K562 (cell line): ENCODE measurements at regions not wholly inside any gene's neighbourhood (a gene's known extent, or its start where the extent isn't known, plus 50 kb on each side); places are given as distances from the start of the nearest gene placed in this dataset.

Source experiments
- CREB1 ChIP-seq, 2 experiments: sonication (generic) in 1 of 2; formaldehyde crosslinking in 1 of 2; IDR thresholded peaks; 2 replicates each; pipeline versions ENCODE4 v1.6.1 to v1.8.0; 2012 to 2022; ENCODE audit warnings: inconsistent platforms in 1 of 2, mild to moderate bottlenecking in 1 of 2, missing genetic modification reagents in 1 of 2, moderate library complexity in 1 of 2
- EP300 ChIP-seq: IDR thresholded peaks from 2 replicates; pipeline ENCODE4 v1.6.1; 2012; ENCODE audit warnings: low read length, improper control_type of control experiment
- FOXA3 ChIP-seq, 2 experiments: fragments of 450-650 bp in 1 of 2; sonication (generic) in 1 of 2; formaldehyde crosslinking; IDR thresholded peaks in 1 of 2; conservative IDR thresholded peaks in 1 of 2; 2 replicates each; pipeline versions ENCODE4 v1.4.0 to v1.8.0; 2020 to 2022; ENCODE audit warnings: mild to moderate bottlenecking in 2 of 2, missing genetic modification reagents in 1 of 2
- HCFC1 ChIP-seq: IDR thresholded peaks from 2 replicates; pipeline ENCODE4 v1.6.1; 2012; ENCODE audit warnings: low read depth, low read length, improper control_type of control experiment
- HDAC6 ChIP-seq: IDR thresholded peaks from 2 replicates; pipeline ENCODE4 v1.6.1; 2012; ENCODE audit warnings: low read depth, mild to moderate bottlenecking, control low read depth, inconsistent platforms, low read length, moderate library complexity
- MEIS2 ChIP-seq: fragments of 450-650 bp; IDR thresholded peaks from 2 replicates; pipeline ENCODE4 v1.6.1; 2014; ENCODE audit warnings: mild to moderate bottlenecking; ENCODE audit not compliant: partially characterized antibody
- POLR2A ChIP-seq: fragments of 450-650 bp; conservative IDR thresholded peaks from 2 replicates; pipeline ENCODE4 v1.6.1; 2016
- TEAD4 ChIP-seq, 2 experiments: sonication (generic) in 1 of 2; formaldehyde crosslinking in 1 of 2; IDR thresholded peaks; 2 replicates each; pipeline versions ENCODE4 v1.6.1 to v1.8.0; 2012 to 2022; ENCODE audit warnings: borderline replicate concordance in 1 of 2, inconsistent platforms in 1 of 2, low read length in 1 of 2, mild to moderate bottlenecking in 1 of 2, missing genetic modification reagents in 1 of 2
- YY1 ChIP-seq, 3 experiments: IDR thresholded peaks; 2 replicates each; pipeline ENCODE4 v1.6.1; 2011; ENCODE audit warnings: low read length in 2 of 3, mild to moderate bottlenecking in 2 of 3, moderate library complexity in 2 of 3, borderline replicate concordance in 1 of 3, control low read depth in 1 of 3, low read depth in 1 of 3; ENCODE audit not compliant: insufficient read depth in 3 of 3, insufficient replicate concordance in 2 of 3, control insufficient read depth in 1 of 3, insufficient read length in 1 of 3; ENCODE audit errors: extremely low read depth in 1 of 3
- ZNF239 ChIP-seq: fragments of 250-450 bp; sonication (Bioruptor Pico); IDR thresholded peaks from 2 replicates; pipeline ENCODE4 v1.4.0; 2020; ENCODE audit warnings: mild to moderate bottlenecking
- TF ChIP-seq, protein P1 (sequence below): fragments of 450-650 bp; conservative IDR thresholded peaks from 2 replicates; pipeline ENCODE4 v1.6.1; 2016; ENCODE audit warnings: missing genetic modification characterization, low read depth, mild to moderate bottlenecking, control low read depth, missing compliant biosample characterization
- TF ChIP-seq, protein P2 (sequence below): fragments of 150-350 bp; conservative IDR thresholded peaks from 2 replicates; pipeline ENCODE4 v1.6.1; 2014; ENCODE audit warnings: low read length
- TF ChIP-seq, protein P3 (sequence below), 3 experiments: IDR thresholded peaks in 2 of 3; conservative IDR thresholded peaks in 1 of 3; 2 replicates each; pipeline ENCODE4 v1.5.1; 2011 to 2012; ENCODE audit warnings: low read length in 3 of 3, mild to moderate bottlenecking in 3 of 3, control low read depth in 2 of 3, improper control_type of control experiment in 1 of 3, inconsistent platforms in 1 of 3, low read depth in 1 of 3, mixed read lengths in 1 of 3, moderate library complexity in 1 of 3; ENCODE audit not compliant: insufficient read depth in 2 of 3

DNA sequence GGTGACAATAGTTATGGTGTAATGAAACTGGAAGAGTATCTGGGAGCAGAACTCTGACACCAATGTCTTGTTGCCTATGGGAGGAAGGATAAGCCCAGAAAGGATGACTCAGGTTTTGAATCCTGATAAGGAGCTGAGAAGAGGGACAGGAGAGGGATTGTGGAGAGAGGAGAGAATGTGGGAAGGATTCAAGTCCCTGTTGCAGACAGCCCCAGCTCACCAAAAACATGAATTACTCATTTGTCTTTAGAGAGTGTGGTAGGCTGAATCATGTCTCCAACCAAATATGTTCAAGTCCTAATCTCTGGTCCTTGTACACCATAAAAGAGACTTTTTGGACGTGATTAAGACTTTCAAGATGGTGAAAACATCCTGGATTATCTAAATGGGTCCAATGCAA lies 206.9 kb upstream of the PHYHIPL start:
- TF ChIP-seq ZNF239 (CRISPR knock-in tag): no peak
- TF ChIP-seq HCFC1: no peak
- TF ChIP-seq, protein P1, sequence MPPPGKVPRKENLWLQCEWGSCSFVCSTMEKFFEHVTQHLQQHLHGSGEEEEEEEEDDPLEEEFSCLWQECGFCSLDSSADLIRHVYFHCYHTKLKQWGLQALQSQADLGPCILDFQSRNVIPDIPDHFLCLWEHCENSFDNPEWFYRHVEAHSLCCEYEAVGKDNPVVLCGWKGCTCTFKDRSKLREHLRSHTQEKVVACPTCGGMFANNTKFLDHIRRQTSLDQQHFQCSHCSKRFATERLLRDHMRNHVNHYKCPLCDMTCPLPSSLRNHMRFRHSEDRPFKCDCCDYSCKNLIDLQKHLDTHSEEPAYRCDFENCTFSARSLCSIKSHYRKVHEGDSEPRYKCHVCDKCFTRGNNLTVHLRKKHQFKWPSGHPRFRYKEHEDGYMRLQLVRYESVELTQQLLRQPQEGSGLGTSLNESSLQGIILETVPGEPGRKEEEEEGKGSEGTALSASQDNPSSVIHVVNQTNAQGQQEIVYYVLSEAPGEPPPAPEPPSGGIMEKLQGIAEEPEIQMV: no peak
- no peak for TF ChIP-seq TEAD4 (IDR thresholded peaks at IDR 0.05; ENCODE audit: low read length)
- no peak for TF ChIP-seq TEAD4 (CRISPR knock-in tag; IDR thresholded peaks at IDR 0.05; ENCODE audit: borderline replicate concordance)
- TF ChIP-seq MEIS2: no peak
- TF ChIP-seq HDAC6: no peak
- no peak for TF ChIP-seq EP300
- TF ChIP-seq CREB1 (IDR thresholded peaks at IDR 0.05): no peak
- no peak for TF ChIP-seq CREB1 (CRISPR knock-in tag; IDR thresholded peaks at IDR 0.05)
- TF ChIP-seq, protein P2, sequence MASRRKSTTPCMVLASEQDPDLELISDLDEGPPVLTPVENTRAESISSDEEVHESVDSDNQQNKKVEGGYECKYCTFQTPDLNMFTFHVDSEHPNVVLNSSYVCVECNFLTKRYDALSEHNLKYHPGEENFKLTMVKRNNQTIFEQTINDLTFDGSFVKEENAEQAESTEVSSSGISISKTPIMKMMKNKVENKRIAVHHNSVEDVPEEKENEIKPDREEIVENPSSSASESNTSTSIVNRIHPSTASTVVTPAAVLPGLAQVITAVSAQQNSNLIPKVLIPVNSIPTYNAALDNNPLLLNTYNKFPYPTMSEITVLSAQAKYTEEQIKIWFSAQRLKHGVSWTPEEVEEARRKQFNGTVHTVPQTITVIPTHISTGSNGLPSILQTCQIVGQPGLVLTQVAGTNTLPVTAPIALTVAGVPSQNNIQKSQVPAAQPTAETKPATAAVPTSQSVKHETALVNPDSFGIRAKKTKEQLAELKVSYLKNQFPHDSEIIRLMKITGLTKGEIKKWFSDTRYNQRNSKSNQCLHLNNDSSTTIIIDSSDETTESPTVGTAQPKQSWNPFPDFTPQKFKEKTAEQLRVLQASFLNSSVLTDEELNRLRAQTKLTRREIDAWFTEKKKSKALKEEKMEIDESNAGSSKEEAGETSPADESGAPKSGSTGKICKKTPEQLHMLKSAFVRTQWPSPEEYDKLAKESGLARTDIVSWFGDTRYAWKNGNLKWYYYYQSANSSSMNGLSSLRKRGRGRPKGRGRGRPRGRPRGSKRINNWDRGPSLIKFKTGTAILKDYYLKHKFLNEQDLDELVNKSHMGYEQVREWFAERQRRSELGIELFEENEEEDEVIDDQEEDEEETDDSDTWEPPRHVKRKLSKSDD: no peak
- no peak for TF ChIP-seq POLR2A
- TF ChIP-seq, protein P3, sequence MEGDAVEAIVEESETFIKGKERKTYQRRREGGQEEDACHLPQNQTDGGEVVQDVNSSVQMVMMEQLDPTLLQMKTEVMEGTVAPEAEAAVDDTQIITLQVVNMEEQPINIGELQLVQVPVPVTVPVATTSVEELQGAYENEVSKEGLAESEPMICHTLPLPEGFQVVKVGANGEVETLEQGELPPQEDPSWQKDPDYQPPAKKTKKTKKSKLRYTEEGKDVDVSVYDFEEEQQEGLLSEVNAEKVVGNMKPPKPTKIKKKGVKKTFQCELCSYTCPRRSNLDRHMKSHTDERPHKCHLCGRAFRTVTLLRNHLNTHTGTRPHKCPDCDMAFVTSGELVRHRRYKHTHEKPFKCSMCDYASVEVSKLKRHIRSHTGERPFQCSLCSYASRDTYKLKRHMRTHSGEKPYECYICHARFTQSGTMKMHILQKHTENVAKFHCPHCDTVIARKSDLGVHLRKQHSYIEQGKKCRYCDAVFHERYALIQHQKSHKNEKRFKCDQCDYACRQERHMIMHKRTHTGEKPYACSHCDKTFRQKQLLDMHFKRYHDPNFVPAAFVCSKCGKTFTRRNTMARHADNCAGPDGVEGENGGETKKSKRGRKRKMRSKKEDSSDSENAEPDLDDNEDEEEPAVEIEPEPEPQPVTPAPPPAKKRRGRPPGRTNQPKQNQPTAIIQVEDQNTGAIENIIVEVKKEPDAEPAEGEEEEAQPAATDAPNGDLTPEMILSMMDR (IDR thresholded peaks at IDR 0.05 in 2 of 3, conservative IDR thresholded peaks at IDR 0.05 in 1 of 3; ENCODE audit: insufficient read depth in 2 of 3, low read depth in 1 of 3, low read length in 3 of 3): no peak
- TF ChIP-seq FOXA3 (CRISPR knock-in tag; conservative IDR thresholded peaks at IDR 0.05 in 1 of 2, IDR thresholded peaks at IDR 0.05 in 1 of 2): no peak
- TF ChIP-seq YY1 (IDR thresholded peaks at IDR 0.05; ENCODE audit: borderline replicate concordance in 1 of 3, control insufficient read depth in 1 of 3, extremely low read depth in 1 of 3, insufficient read depth in 3 of 3, insufficient read length in 1 of 3, insufficient replicate concordance in 2 of 3, low read depth in 1 of 3, low read length in 2 of 3): no peak
